ENCODE measurements at regions not wholly inside any gene's neighbourhood (a gene's known extent, or its start where the extent isn't known, plus 50 kb on each side); places are given as distances from the start of the nearest gene placed in this dataset.

DNA sequence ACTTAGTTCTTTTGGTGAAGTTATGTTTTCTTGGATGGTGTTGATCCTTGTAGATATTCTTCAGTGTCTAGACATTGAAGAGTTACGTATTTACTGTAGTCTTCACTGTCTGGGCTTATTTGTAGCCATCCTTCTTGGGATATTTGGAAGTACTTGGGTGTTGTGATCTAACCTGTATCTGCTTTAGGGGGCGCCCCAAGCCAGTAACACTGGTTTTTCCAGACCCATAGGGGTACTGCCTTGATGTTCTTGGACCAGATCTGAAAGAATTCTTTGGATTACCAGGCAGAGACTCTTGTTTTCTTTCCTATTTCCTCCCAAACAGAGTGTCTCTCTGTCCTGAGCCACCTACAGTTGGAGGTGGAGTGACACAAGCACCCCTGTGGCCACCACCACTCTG is 309.1 kb upstream of the IMPG1 start:
- H3K36me3 ChIP-seq (ENCODE audit: control insufficient read depth in 4 of 4, insufficient read depth in 3 of 4, low read depth in 1 of 4, low read length in 3 of 4), result no peaks in the 10 kb centered on the region
- no peaks in the 10 kb centered on the region for H3K27me3 ChIP-seq (ENCODE audit: control insufficient read depth in 4 of 4, insufficient read depth in 4 of 4, low read length in 3 of 4)
- DNase-seq (ENCODE audit: low spot score), result no peak
- no peaks in the 10 kb centered on the region for H3K9me3 ChIP-seq (ENCODE audit: control insufficient read depth in 4 of 4, low read length in 3 of 4)
- TF ChIP-seq, protein P1, sequence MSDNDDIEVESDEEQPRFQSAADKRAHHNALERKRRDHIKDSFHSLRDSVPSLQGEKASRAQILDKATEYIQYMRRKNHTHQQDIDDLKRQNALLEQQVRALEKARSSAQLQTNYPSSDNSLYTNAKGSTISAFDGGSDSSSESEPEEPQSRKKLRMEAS (IDR thresholded peaks at IDR 0.05), result no peak
- no peak for TF ChIP-seq JUND (IDR thresholded peaks at IDR 0.05)
- no peak for TF ChIP-seq SP1 (IDR thresholded peaks at IDR 0.05)
- no peak for TF ChIP-seq FOXA2 (IDR thresholded peaks at IDR 0.05)
- TF ChIP-seq NR2F2 (IDR thresholded peaks at IDR 0.05), result no peak
- TF ChIP-seq YY1 (IDR thresholded peaks at IDR 0.05), result no peak
- no peak for TF ChIP-seq FOXA1 (IDR thresholded peaks at IDR 0.05)
- TF ChIP-seq, protein P2, sequence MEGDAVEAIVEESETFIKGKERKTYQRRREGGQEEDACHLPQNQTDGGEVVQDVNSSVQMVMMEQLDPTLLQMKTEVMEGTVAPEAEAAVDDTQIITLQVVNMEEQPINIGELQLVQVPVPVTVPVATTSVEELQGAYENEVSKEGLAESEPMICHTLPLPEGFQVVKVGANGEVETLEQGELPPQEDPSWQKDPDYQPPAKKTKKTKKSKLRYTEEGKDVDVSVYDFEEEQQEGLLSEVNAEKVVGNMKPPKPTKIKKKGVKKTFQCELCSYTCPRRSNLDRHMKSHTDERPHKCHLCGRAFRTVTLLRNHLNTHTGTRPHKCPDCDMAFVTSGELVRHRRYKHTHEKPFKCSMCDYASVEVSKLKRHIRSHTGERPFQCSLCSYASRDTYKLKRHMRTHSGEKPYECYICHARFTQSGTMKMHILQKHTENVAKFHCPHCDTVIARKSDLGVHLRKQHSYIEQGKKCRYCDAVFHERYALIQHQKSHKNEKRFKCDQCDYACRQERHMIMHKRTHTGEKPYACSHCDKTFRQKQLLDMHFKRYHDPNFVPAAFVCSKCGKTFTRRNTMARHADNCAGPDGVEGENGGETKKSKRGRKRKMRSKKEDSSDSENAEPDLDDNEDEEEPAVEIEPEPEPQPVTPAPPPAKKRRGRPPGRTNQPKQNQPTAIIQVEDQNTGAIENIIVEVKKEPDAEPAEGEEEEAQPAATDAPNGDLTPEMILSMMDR (IDR thresholded peaks at IDR 0.05; ENCODE audit: low read depth, low read length, missing input control), result no peak
- TF ChIP-seq, protein P3, sequence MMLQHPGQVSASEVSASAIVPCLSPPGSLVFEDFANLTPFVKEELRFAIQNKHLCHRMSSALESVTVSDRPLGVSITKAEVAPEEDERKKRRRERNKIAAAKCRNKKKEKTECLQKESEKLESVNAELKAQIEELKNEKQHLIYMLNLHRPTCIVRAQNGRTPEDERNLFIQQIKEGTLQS (IDR thresholded peaks at IDR 0.05), result no peak
- TF ChIP-seq, protein P4, sequence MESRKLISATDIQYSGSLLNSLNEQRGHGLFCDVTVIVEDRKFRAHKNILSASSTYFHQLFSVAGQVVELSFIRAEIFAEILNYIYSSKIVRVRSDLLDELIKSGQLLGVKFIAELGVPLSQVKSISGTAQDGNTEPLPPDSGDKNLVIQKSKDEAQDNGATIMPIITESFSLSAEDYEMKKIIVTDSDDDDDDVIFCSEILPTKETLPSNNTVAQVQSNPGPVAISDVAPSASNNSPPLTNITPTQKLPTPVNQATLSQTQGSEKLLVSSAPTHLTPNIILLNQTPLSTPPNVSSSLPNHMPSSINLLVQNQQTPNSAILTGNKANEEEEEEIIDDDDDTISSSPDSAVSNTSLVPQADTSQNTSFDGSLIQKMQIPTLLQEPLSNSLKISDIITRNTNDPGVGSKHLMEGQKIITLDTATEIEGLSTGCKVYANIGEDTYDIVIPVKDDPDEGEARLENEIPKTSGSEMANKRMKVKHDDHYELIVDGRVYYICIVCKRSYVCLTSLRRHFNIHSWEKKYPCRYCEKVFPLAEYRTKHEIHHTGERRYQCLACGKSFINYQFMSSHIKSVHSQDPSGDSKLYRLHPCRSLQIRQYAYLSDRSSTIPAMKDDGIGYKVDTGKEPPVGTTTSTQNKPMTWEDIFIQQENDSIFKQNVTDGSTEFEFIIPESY (IDR thresholded peaks at IDR 0.05), result no peak
- no peak for TF ChIP-seq GABPA (IDR thresholded peaks at IDR 0.05 in 1 of 2, conservative IDR thresholded peaks at IDR 0.05 in 1 of 2)
- TF ChIP-seq RAD21 (IDR thresholded peaks at IDR 0.05), result no peak
- TF ChIP-seq EGR1 (IDR thresholded peaks at IDR 0.05; ENCODE audit: low read depth in 2 of 2), result no peak
- TF ChIP-seq TAF1 (conservative IDR thresholded peaks at IDR 0.05), result no peak
- TF ChIP-seq, protein P5, sequence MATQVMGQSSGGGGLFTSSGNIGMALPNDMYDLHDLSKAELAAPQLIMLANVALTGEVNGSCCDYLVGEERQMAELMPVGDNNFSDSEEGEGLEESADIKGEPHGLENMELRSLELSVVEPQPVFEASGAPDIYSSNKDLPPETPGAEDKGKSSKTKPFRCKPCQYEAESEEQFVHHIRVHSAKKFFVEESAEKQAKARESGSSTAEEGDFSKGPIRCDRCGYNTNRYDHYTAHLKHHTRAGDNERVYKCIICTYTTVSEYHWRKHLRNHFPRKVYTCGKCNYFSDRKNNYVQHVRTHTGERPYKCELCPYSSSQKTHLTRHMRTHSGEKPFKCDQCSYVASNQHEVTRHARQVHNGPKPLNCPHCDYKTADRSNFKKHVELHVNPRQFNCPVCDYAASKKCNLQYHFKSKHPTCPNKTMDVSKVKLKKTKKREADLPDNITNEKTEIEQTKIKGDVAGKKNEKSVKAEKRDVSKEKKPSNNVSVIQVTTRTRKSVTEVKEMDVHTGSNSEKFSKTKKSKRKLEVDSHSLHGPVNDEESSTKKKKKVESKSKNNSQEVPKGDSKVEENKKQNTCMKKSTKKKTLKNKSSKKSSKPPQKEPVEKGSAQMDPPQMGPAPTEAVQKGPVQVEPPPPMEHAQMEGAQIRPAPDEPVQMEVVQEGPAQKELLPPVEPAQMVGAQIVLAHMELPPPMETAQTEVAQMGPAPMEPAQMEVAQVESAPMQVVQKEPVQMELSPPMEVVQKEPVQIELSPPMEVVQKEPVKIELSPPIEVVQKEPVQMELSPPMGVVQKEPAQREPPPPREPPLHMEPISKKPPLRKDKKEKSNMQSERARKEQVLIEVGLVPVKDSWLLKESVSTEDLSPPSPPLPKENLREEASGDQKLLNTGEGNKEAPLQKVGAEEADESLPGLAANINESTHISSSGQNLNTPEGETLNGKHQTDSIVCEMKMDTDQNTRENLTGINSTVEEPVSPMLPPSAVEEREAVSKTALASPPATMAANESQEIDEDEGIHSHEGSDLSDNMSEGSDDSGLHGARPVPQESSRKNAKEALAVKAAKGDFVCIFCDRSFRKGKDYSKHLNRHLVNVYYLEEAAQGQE (IDR thresholded peaks at IDR 0.05), result no peak
- no peak for TF ChIP-seq HNF4A (conservative IDR thresholded peaks at IDR 0.05)
- no peak for TF ChIP-seq HNF4G (IDR thresholded peaks at IDR 0.05)
- H3K4me3 ChIP-seq (ENCODE audit: low read depth in 1 of 3, low read length in 3 of 3), result no peak overlapping the region
- 38% methylated on average over 2 of the region's 2 CpGs for WGBS
- H3K27ac ChIP-seq (ENCODE audit: low read depth in 1 of 2, low read length in 2 of 2), result no peak overlapping the region
- H3K4me1 ChIP-seq (ENCODE audit: control insufficient read depth in 4 of 4, insufficient read depth in 4 of 4, low read length in 3 of 4), result no peaks in the 10 kb centered on the region
- H3K9ac ChIP-seq (ENCODE audit: low read depth in 1 of 2, low read length in 2 of 2), result no peak overlapping the region

DNA sequence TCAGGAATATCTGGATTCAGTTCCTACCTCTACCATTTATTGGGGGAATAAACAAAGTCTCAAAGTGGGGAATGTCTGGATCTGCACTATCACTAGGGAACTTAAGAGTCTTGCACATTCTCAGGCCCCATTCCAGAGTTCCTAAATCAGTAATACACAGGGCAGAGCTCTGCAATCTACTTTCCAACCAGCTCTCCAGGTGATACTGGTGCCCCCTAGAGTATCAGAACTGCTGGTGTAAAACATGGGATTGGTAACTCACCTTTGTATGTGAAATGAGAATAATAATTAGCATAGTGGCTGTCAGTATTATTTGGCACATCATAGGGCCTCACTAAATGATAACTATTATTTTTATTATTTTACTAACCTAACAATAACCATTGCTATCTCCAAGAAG is 278.8 kb upstream of the IMPG1 start:
- Histone ChIP-seq H3K4me1 (ENCODE audit: control insufficient read depth in 4 of 4, insufficient read depth in 4 of 4, low read length in 3 of 4) (no peaks in the 10 kb centered on the region), H3K4me3 (ENCODE audit: low read depth in 1 of 3, low read length in 3 of 3) (no peak overlapping the region), H3K36me3 (ENCODE audit: control insufficient read depth in 4 of 4, insufficient read depth in 3 of 4, low read depth in 1 of 4, low read length in 3 of 4) (no peaks in the 10 kb centered on the region), H3K9ac (ENCODE audit: low read depth in 1 of 2, low read length in 2 of 2) (no peak overlapping the region), H3K9me3 (ENCODE audit: control insufficient read depth in 4 of 4, low read length in 3 of 4) (no peaks in the 10 kb centered on the region), H3K27ac (ENCODE audit: low read depth in 1 of 2, low read length in 2 of 2) (no peak overlapping the region), H3K27me3 (ENCODE audit: control insufficient read depth in 4 of 4, insufficient read depth in 4 of 4, low read length in 3 of 4) (no peaks in the 10 kb centered on the region)
- no peak for TF ChIP-seq TAF1 (conservative IDR thresholded peaks at IDR 0.05)
- TF ChIP-seq GABPA (IDR thresholded peaks at IDR 0.05 in 1 of 2, conservative IDR thresholded peaks at IDR 0.05 in 1 of 2), result no peak
- no peak for TF ChIP-seq YY1 (IDR thresholded peaks at IDR 0.05)
- peak; percentile 50 to 68 for TF ChIP-seq RAD21 (IDR thresholded peaks at IDR 0.05)
- TF ChIP-seq, protein P2 (IDR thresholded peaks at IDR 0.05; ENCODE audit: low read depth, low read length, missing input control), result peak; percentile 23
- TF ChIP-seq FOXA2 (IDR thresholded peaks at IDR 0.05), result no peak
- TF ChIP-seq, protein P1 (IDR thresholded peaks at IDR 0.05), result no peak
- TF ChIP-seq HNF4A (conservative IDR thresholded peaks at IDR 0.05), result no peak
- no peak for DNase-seq (ENCODE audit: low spot score)

All from liver (tissue), 8 donors.